ENCODE measurements at regions not wholly inside any gene's neighbourhood (a gene's known extent, or its start where the extent isn't known, plus 50 kb on each side); places are given as distances from the start of the nearest gene placed in this dataset.

DNA sequence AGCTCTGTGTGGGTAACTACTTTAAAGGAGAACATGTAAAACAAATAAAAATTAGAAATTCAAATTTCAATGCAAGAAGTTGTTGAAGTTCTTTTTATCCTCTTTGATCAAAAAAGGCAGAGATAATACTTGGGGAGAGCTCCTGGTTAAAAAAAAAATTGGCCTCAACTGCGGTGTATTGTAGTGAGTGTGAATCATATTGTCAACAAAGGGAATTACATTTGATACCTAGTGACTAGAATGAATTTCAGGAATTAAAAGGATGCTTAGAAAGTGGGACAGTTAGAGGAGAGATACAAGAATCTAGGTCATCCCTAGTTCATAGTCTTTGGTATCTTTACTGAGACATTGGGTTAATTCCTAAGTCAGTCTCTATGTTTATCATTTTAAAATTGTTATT is 473.0 kb downstream of the CCDC85A start:
- TF ChIP-seq CTCF (IDR thresholded peaks at IDR 0.05) (no peak), EZH2 (IDR thresholded peaks at IDR 0.05) (no peak)
